ENCODE measurements at regions not wholly inside any gene's neighbourhood (a gene's known extent, or its start where the extent isn't known, plus 50 kb on each side); places are given as distances from the start of the nearest gene placed in this dataset.
A peak's percentile ranks its signal among the peaks of the same experiment; 100 is the strongest.

DNA sequence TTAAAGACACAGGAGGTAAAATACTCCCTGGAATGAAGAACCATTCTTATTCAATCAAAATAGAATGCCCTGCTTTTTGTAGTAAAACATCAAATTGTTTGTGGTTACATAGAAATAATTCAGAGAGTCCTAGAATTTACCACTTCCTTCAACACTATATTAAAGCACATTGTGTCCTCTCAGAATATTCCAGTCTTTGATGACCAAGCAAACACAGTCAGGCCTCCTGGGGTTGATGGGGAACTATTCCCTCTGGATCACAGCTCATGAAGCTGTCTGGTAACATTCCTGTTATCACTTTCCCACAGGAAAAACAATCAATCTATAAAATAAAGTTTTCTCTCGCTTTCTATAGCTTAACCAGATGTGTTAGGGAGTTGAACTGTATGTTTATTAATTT, 389.3 kb downstream of the KCNA4 start:
- no peak for TF ChIP-seq CTCF (IDR thresholded peaks at IDR 0.05; ENCODE audit: unreplicated experiment)
- Mint-ChIP-seq H3K36me3 (ENCODE audit: insufficient read depth, unreplicated experiment) (no peaks in the 10 kb centered on the region), H3K9me3 (ENCODE audit: unreplicated experiment) (no peaks in the 10 kb centered on the region), H3K4me1 (ENCODE audit: insufficient read depth, unreplicated experiment) (no peaks in the 10 kb centered on the region), H3K4me3 (ENCODE audit: unreplicated experiment) (no peak overlapping the region), H3K27me3 (ENCODE audit: insufficient read depth, unreplicated experiment) (no peaks in the 10 kb centered on the region), H3K27ac (ENCODE audit: low read depth, unreplicated experiment) (no peak overlapping the region)
- POLR2A ChIA-PET, result interaction anchor here (0.9 kb wide), 1 partner anchor 31 kb away, joined by 3 read pairs; no protein-coding TSS in a partner anchor
- BruUV-seq (replicated peaks), result no TSS peak
- CTCF ChIA-PET, result interaction anchor here (0.6 to 1.3 kb wide), 3 partner anchors 10 to 516 kb away, joined by 3 to 4 read pairs (median 3); no protein-coding TSS in a partner anchor
- intact Hi-C loops (cut with micrococcal nuclease), result no loop called here
- DNase-seq (ENCODE audit: unreplicated experiment), result no peak

- no TSS peak for BruUV-seq (replicated peaks)
- no peak for DNase-seq (ENCODE audit: unreplicated experiment)
- Mint-ChIP-seq H3K4me3 (ENCODE audit: unreplicated experiment) (no peak overlapping the region), H3K9me3 (ENCODE audit: unreplicated experiment) (no peaks in the 10 kb centered on the region), H3K4me1 (ENCODE audit: insufficient read depth, unreplicated experiment) (no peaks in the 10 kb centered on the region), H3K27me3 (ENCODE audit: insufficient read depth, unreplicated experiment) (no peaks in the 10 kb centered on the region), H3K27ac (ENCODE audit: low read depth, unreplicated experiment) (no peak overlapping the region), H3K36me3 (ENCODE audit: insufficient read depth, unreplicated experiment) (no peaks in the 10 kb centered on the region)
- ChIA-PET POLR2A (no interaction called here), CTCF (interaction anchor here (0.7 to 1.6 kb wide), 5 partner anchors 9 to 1643 kb away, joined by 3 to 6 read pairs (median 3); no protein-coding TSS in a partner anchor)
- intact Hi-C loops (cut with micrococcal nuclease), result no loop called here
- no peak for TF ChIP-seq CTCF (IDR thresholded peaks at IDR 0.05; ENCODE audit: unreplicated experiment)
Measured at GRCh38 chr11:29623144-29623722, 393.6 kb downstream of the KCNA4 start.

DNA sequence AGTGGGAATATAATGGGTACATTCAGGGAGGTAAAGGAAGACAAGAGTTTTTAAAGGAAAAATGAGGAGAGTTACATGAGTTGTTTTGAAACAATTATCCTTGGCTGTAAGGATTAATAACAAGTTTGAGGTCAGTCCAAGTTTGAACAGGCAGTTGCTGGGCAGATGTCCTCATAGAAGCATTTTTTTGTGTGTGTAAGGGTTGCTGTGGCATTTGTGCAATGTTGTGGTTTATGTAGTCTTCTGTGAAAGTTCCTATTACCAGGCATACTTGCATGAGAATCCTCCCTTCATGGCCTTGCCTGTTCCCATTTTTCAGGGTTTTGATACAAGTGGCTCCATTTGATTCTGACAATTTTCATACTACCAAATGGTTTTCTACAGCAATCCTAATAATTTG, 400.2 kb downstream of the KCNA4 start:
- no peak for TF ChIP-seq CTCF (IDR thresholded peaks at IDR 0.05; ENCODE audit: unreplicated experiment)
- Mint-ChIP-seq H3K27ac (ENCODE audit: low read depth, unreplicated experiment) (no peak overlapping the region), H3K4me1 (ENCODE audit: insufficient read depth, unreplicated experiment) (peaks cover 7% of the 10 kb centered on the region), H3K36me3 (ENCODE audit: insufficient read depth, unreplicated experiment) (no peaks in the 10 kb centered on the region), H3K4me3 (ENCODE audit: unreplicated experiment) (no peak overlapping the region), H3K9me3 (ENCODE audit: unreplicated experiment) (no peaks in the 10 kb centered on the region), H3K27me3 (ENCODE audit: insufficient read depth, unreplicated experiment) (no peaks in the 10 kb centered on the region)
- peak; percentile 14 for DNase-seq (ENCODE audit: unreplicated experiment)
- no TSS peak for BruUV-seq (replicated peaks)
- CTCF ChIA-PET, result no interaction called here
- intact Hi-C loops (cut with micrococcal nuclease), result no loop called here
- POLR2A ChIA-PET, result no interaction called here

DNA sequence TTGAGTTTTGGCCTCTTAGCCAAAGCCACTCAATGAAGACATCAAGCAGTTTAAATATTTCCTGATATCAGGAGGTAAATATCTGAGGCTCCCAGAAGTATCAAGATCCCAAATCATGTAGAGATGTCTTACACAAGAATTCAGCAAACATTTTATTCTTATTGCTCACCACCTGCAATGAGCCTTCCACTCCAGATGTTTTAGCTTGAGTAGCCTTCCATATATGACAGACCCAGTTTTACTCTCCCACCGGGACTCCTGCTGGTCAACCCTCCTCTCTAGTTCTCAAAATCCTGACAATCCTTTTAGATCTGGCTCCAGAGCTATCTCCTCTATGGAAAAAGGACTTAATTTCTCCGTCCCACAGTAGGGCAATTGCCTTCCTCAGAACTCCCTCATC, 404.4 kb downstream of the KCNA4 start:
- BruUV-seq (replicated peaks), result no TSS peak
- peaks cover 7% of the 10 kb centered on the region for H3K4me1 Mint-ChIP-seq (ENCODE audit: insufficient read depth, unreplicated experiment)
- POLR2A ChIA-PET, result no interaction called here
- H3K27me3 Mint-ChIP-seq (ENCODE audit: insufficient read depth, unreplicated experiment), result no peaks in the 10 kb centered on the region
- intact Hi-C loops (cut with micrococcal nuclease), result no loop called here
- no peak for TF ChIP-seq CTCF (IDR thresholded peaks at IDR 0.05; ENCODE audit: unreplicated experiment)
- CTCF ChIA-PET, result interaction anchor here (0.6 kb wide), 3 partner anchors 50 to 406 kb away, joined by 3 to 4 read pairs (median 3); no protein-coding TSS in a partner anchor
- H3K4me3 Mint-ChIP-seq (ENCODE audit: unreplicated experiment), result no peak overlapping the region
- H3K9me3 Mint-ChIP-seq (ENCODE audit: unreplicated experiment), result no peaks in the 10 kb centered on the region
- DNase-seq (ENCODE audit: unreplicated experiment), result no peak
- H3K36me3 Mint-ChIP-seq (ENCODE audit: insufficient read depth, unreplicated experiment), result no peaks in the 10 kb centered on the region
- no peak overlapping the region for H3K27ac Mint-ChIP-seq (ENCODE audit: low read depth, unreplicated experiment)
